Non-pigmented ciliary epithelial cell (primary cell): ENCODE measurements at regions not wholly inside any gene's neighbourhood (a gene's known extent, or its start where the extent isn't known, plus 50 kb on each side); places are given as distances from the start of the nearest gene placed in this dataset.
A peak's percentile ranks its signal among the peaks of the same experiment; 100 is the strongest.
"Not testable (repeated sequence)": the region's sequence is repeated elsewhere in the genome, so short reads cannot be mapped to it uniquely, and the experiment has no call there.

Experiments
- DNase-seq: peaks from one replicate; pipeline ENCODE4 v3.0.0-alpha.2; 2010; ENCODE audit warnings: low read depth

DNA sequence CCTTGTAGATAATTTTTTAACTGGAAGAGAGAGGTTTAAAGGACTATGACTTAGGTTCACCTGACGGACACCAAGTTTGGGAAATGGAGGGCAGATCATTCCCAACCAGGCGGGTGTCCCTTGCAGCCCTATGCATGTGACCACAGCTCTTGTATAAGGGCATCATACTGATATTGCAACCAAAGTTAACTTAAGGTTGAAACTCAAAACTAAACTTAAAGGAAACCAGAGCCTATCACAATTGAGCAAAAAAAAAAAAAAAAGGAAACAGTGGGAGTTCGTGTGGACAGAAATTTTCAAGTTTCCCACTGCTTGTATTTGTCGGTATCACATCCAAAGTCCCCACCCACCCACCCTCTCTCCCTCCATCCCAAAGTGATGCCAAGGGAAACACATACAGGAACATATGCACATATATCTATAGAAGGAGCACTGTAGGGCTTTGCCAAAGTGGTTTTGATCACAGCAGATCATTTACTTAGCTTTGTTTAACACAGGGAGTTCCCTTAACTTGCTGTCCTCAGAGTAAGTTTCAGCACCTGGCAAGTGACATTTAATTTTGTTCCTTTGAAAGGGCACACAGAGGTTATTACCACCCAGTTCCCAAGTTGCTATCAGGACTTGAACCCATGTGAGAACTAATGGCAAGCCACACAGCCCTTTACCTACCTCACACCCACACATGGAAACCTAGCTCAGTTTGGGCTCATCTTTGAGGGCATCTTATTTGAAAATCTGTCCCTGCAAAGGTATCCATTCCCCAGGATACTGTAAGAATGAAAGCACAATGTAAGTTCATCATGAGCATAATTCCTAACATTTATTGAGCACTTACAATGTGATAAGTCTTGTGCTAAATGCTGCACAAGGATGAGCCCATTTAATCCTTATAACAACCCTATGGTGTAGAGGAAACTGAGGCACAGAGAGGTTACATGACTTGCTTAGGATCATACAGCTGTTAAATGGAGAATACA is 204.5 kb upstream of the CMC1 start:
- DNase-seq: no peak

DNA sequence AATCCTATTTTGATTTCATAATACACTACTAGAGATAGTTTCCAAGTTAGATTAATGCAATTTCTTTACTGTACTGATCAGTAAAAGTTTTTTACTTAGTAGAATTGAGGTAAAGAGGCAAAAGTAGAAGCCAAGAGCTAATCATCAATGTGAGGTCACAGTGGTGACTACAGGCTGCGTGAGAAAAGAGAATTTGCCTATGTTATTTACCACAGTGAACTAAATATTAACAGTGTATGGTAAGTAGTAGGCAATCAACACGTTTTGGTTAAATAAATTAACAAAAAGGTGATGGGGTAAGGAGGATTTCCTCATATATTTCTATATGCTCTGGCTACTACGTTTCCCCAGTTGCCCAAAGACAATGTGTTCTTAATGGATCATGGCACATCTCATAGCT is 202.2 kb upstream of the CMC1 start:
- no peak for DNase-seq

DNA sequence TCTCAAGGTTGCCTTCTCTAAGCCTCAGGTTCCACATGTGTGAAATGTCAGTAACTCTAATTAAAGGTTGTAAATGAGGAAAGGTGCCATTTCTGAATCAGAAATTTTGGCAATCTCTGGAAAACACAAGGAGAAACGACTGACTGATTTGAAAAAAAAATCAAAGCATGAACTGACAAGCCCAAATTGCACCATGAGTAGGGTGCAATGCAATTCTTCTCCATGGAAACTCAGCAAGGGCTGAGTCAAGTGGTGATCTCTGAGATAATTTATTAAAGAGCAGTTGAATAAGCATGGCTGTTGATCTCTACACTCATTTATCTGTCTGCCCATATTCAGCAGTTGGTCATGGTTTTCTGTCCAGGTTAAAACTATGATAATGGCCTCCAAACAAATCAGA is 201.6 kb upstream of the CMC1 start:
- no peak for DNase-seq

DNA sequence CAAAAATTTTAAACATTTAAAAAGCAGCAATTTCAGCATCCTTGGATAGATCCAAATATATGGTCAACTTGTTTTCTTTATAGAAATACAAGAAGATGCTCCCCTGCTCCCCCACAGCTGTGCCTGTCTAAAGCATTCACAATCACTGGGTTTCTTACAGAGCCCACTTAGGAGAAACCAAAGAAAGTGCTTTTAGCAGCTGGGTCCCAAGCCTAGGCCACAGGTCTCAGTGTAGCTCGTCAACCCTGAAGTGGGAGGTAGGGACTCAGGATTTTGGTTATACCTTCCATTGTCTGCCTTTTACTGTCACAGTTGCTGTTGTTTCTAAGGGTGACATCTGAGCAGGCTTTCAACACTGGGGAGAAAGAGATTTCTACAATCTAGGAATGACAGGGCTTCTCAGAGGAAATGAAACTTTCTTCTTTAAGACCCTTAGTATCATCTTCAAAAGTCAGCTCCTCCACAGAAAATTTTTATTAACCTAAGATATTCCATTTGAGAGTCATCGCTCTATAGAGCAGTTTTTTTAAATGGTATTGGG is 199.3 kb upstream of the CMC1 start:
- DNase-seq: no peak

DNA sequence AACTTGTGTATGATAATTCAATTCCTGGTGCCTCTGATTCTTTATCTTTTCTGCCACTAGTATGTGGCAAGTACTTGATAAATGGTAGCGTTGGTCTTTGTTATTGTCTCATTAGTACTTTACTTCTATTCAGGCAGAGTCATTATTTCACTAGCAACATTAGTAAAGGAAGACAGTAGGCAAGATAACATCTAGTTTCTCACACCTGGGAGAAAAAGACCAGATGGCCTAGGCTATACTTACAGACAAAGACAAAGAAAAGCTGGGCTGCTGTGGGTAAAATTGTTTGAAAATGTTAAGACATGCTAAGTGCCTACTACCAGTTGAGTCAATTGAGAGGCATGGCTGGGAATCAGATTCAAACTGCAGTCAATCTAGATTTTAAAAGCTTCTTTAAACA is 198.7 kb upstream of the CMC1 start:
- DNase-seq: no peak

DNA sequence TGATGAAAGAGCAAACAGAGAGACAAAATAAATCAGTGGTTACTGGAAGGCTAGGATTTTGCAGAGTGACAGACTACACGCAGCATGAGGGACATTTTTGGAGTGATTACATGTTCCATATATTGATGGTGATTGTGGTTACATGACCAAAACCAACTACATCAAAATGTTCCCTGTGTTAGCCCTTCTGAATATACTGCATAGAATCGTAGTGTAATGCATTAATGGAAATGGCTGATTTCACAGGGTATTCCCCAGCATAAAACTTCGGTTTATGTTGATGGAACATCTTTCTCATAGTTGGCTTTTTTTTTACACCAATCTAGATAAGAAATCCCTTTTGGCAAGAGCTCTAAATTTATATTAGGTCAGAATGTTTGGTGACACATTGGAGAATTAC is 191.3 kb upstream of the CMC1 start:
- no peak for DNase-seq

DNA sequence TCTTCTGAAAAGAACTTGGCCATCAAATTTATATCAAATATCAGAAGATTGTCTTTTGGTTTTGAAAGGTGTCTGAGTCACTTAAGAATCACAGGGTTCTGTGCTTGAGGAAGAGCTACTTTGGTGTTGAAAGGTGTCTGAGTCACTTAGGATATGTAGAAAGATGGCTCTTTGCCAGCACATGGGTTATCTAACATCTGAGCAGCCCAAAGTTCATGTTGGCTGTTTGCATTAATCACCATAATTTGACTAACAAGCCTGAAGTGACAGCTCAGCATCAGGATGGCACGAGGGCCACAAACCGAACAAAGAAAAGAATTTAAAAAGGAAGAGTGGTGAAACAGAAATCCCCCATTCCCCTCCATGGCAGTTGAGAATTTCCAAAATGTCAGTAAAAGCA is 190.5 kb upstream of the CMC1 start:
- no peak for DNase-seq

DNA sequence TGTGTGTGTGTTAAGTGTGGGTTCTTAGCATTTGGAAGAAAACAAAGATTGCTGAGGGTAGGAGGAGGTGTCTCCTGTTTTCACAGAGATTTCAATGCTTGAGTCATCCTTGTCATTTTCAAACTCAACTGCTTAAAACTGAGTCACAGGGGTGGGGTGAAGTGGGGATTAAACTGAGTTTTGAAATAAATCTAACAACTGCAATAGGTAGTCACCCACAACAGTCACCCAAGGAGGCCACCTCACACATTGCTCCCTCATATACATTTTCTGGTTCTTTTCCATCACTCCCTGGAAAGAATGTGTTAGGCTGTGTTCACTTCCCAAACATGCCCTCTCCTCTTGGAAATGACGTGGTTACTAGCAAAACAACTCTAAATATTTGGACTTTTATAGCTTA is 187.7 kb upstream of the CMC1 start:
- DNase-seq: no peak

DNA sequence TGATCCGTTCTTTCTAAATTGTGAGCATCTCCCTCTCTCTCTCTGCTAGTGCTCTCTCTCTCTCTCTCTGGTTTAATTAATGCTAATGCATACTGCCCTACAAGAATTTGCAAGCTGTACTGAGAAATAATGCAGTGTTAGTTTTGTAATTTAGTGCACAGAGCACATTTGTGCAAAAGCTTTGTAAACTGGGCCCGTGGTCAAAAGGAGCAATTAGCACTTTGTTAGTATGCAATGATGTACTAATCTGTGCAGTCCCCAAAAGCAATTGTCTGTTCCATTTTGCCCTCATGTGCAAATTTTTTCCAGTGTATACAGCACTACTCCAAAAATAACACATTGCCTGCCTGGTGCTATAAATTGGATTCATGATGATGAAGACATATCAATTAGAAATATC is 184.6 kb upstream of the CMC1 start:
- DNase-seq: no peak

DNA sequence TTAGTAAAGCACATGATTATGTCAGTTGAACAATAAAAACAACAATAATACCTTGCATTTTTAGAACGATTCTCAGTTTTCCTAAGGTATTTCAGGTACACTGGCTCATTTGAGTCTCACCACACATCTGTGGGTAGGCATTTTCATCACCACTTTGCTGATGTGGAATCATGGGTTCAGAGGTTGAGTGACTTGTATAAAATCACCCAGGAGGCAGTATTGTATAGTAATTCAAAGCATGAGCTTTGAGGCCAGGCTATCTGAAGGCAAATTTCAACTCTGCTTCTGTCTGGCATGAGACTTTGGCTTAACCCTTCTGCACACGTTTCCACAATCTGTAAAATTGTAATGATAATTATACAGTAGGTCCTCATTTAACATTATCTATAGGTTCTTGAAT is 183.9 kb upstream of the CMC1 start:
- no peak for DNase-seq

DNA sequence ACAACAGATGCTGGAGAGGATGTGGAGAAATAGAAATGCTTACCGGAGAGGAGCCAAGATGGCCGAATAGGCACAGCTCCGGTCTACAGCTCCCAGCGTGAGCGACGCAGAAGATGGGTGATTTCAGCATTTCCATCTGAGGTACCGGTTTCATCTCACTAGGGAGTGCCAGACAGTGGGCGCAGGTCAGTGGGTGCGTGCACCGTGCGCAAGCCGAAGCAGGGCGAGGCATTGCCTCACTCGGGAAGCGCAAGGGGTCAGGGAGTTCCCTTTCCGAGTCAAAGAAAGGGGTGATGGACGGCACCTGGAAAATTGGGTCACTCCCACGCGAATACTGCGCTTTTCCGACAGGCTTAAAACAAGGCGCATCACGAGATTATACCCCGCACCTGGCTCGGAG is 182.2 kb upstream of the CMC1 start:
- not testable (repeated sequence) for DNase-seq

DNA sequence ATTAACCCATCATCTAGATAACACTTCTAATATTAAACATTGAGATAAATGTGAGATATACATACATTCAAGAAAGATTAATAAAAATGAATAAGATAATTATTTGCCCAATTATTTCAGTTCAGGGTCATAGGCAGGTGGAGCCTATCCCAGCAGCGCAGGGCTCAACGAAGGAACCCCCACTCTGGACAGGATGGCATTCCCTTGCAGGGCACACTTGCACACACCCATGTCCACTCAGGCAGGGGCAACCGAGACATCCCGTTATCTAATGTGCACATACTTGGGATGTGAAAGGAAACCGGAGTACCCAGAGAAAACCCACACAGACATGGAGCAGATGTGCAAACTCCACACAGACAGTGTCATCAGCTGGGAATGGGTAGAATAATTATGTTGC is 175.4 kb upstream of the CMC1 start:
- DNase-seq: no peak

DNA sequence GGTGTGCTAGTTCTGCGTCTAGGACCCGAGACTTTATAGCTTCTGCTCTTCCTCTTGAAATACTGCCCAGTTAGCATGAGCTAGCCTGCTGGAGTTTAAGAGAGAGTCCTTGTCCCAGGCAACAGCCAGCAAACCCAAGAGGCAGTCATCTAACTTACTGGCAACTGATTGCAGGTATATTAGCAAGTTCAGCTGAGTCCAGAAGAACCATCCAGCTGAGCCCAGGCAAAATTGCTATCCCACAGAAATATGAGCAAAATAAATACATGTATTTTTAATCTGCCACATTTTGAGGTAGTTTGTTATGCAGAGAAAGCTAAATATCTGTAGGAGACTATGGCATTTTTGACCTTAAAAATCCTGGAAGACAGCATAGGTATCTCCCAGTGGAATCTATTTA is 174.4 kb upstream of the CMC1 start:
- no peak for DNase-seq

DNA sequence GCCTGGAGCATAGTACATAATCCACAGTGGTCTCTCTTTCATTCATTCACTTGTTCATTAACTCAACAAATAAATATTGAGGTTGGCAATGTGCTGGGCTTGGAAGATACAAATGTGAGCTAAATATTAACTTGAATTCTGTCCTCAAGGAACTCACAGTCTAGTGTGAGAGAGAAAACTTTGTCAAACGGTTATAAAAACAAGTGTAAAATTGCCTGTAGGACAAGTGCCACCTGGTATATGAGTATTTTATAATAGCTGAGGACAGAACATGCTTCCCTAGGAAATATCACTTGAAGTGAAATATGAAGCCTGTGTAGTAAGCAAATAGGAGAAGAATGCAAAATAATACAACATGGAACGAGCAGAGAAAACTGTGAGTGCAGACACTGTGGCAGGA is 173.1 kb upstream of the CMC1 start:
- DNase-seq: no peak

DNA sequence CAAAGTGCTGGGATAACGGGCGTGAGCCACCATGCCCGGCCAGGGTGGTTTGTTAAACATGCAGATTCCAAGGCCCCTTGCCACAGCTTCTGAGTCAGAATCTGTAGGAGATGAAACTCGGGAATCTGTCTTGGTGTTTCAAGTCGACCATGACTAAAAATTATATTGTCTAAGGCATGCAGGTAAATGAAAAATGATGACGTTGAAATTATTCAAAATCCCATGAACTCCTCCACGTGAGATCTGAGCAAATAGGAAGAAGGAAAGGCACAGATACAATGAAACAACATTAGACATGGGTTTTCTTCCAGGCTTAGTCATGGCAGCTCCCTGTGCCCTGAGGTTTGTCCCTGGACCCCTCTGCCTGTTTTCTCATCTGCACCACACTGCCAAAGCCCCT is 172.0 kb upstream of the CMC1 start:
- no peak for DNase-seq

DNA sequence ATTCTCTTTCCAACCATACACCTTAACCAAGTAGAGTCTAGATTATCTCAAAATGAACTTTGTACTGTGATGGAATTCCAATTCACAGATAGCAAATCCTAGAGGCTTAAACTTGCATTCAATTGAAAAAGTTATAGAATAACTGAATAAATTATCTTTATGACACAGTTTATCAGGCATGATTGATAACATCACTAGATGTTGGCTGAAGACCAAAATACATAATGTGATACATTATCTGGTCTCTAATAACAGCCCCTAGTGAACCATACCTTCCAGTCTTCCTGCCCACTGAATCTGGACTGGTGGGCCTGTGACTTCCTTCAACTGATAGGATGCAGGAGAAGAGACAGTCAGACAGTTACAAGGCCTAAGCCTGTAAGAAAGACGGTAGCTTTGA is 165.2 kb upstream of the CMC1 start:
- DNase-seq: no peak

DNA sequence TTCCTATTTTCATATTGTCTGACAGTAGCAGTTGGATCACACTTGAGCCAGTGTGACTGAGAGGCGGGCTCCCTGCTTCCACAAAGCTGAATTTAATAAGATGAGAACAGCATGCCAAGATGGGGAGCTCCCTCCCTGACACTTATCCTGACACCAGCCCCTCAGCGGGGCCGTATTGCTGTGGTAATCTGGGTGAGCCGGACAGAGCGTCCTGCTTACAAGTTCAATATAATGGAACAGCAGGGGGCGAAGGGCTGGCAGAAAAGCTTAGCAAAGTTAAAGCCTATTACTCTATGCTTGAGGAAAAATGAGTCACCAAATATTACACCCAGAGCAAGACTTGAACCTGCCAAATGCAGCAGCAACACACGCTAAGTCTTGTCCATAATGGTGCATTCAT is 163.8 kb upstream of the CMC1 start:
- DNase-seq: peak; percentile 13

DNA sequence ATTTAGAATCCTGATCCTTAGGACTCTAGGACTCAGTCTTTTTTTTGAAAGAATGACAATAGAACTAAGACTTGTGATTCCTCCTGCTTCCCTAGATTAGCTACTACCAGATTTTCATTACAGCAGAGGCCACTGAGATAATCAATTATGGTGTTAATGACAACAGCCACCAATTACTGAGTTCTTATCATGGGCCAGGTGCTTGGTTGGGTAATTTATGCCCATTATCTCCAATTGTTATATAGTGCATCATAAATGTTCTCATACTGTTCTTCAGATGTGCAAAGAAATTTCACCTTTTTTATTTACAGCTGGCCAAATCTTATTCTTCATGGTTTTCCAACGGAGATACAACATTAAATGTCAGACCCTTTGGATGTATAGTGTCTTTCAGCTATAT is 162.9 kb upstream of the CMC1 start:
- no peak for DNase-seq

DNA sequence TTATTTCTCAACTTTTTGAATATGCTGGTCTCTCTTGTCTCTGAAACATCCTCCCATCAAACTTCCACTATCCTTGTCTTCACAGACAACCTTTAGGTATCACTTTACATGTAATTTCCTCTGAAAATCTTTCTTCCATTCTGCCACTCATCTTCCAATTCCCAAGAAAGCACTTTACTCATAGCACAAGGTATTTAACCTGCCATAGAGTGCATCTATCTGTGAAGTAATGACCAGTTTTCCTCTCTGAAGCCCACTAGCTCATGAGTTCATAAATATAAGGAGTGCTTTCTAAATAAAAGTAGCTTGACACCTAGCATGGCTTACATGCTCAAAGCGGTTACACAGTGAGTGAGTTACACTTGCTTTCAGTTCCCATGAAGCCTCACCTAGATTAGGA is 160.7 kb upstream of the CMC1 start:
- DNase-seq: no peak

DNA sequence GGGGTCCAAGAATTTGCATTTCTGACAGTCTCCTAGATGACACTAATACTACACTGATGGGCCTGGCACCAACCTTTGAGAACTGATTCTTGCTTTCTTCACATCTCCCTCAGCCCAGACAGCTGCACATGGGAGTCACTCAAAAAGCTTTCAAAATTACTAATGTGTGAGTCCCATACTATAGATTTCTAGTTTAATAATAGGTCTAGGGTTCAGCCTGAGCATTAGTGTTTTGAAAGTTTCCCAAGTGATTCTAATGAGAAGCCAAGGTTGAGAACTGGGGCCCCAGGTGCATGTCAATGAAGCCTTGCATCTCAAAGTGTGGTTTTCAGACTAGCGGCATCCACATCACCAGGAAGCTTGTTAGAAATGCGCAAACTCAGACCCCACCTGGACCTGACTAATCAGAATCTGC is 159.9 kb upstream of the CMC1 start:
- no peak for DNase-seq

DNA sequence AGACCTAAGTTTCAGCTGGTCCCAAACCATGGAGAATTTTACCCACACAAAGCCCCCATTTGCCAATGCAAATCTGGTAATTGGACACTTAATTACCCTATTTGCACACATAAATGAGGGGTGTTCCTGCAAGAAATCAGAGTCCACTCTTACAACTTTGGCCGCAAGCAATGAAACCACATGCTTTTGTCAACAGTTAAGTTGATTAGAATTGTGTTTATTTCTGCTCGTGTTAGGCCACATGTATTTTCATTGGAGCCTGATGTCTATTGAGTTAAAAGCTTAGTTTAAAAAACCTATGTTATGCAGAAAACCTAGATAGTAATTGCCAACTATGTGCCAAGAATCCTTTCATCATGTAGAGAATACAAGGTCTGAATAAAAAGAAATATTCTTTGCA is 153.8 kb upstream of the CMC1 start:
- no peak for DNase-seq

DNA sequence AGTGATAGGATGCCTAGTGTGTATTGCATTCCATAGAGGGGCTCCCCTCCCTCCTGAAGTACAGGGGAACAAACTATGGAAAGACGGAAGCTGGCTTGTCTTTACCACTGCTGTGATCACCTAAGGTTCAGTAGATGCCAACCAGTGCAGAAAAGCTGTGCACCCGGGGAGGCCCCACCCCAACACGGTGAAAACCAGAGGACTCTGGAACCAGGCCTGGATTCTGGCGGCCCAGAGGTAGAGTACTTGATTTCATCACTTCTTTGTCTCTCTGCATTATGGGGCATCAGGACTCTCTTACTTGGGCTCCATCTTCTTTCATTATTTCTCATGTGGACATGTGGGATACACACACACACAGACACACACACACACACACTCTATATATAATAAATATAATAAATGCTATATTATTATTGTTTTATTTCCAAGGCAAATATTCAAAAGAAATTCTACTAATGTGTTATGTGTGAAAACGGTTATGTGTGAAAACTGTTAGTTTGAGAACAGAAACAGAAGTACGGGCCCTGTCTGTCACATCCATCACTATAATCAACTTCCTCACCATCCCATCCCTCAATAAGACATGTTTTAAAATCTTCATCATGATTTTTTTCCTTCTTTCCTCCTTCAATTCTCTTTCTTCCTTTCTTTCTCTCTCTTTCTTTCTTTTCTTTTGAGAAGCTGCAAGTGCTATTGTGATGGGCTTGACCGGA is 152.4 kb upstream of the CMC1 start:
- DNase-seq: no peak

DNA sequence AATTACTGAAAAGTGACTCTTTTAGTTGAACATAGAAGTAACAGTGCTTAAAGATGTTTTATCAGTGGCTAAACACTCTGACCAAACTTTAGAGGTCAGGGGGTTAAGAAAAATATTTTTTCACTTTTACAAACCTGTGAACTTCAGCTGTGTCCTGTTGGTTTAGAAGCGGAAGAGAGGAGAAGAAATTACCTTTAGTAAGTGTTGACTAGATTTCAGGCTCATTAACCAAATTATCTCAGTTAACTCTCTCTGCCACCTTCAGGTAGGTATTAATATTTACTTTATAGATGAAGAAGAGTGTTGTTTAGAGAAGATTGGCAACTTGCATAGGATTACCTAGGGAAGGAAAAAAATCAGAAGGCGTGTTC is 151.9 kb upstream of the CMC1 start:
- DNase-seq: no peak
